ENCODE measurements at regions not wholly inside any gene's neighbourhood (a gene's known extent, or its start where the extent isn't known, plus 50 kb on each side); places are given as distances from the start of the nearest gene placed in this dataset.

DNA sequence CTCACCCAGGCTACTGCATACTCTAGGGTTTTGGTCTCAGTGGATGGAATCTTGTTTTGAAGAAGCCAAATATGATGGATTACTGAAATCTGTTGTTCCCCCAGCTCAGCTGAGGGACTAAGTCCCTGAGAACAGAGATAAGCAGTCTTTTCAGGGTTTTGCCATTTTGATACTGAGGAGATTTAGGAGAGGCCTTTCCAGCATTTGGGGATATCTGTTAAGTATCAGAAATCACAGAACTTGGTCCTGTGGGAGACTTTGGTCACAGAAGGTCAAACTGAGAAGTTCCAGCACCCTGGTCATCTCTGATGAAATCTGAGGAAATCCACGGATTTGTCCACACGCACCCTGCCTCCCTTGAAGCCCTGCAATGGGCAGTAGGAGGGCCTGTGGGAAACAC lies 181.0 kb upstream of the GADL1 start:
- TF ChIP-seq CTCF (IDR thresholded peaks at IDR 0.05), result no peak
- TF ChIP-seq POLR2A (IDR thresholded peaks at IDR 0.05), result no peak

All from prostate gland (tissue), 2 donors.